PC-3 (cell line): ENCODE measurements at regions not wholly inside any gene's neighbourhood (a gene's known extent, or its start where the extent isn't known, plus 50 kb on each side); places are given as distances from the start of the nearest gene placed in this dataset.

ENCODE experiments used
- ATAC-seq: fragments of 200-7000 bp; cut with Tn5 transposase; 2 replicates; pipeline ENCODE4 v1.9.1; 2020; ENCODE audit warnings: mild to moderate bottlenecking, moderate library complexity
- BruUV-seq: library from RNA; stranded (reverse); fragments of 400-500 nt; replicated peaks from 2 replicates; lab custom pipeline; 2021; lab: Mats Ljungman, UMichigan
- CTCF ChIA-PET: fragments of 300-600 bp; sonication (Branson Sonifier 250); formaldehyde crosslinking; loops from one replicate; lab custom pipeline; 2022; ENCODE audit warnings: antibody characterized with exemption; lab: Charles Lee
- POLR2A ChIA-PET: fragments of 300-600 bp; sonication (Branson Sonifier 250); formaldehyde crosslinking; loops from one replicate; lab custom pipeline; 2022; ENCODE audit warnings: antibody characterized with exemption; ENCODE audit not compliant: unreplicated experiment; lab: Charles Lee
- DNase-seq: peaks from one replicate; pipeline ENCODE4 v3.0.0-alpha.2; 2015
- H2AFZ ChIP-seq: fragments of 300-600 bp; sonication (generic); 2 replicates; pipeline ENCODE4 v1.6.0; 2016; ENCODE audit warnings: antibody characterized with exemption, low read length
- H3F3A ChIP-seq: fragments of 300-600 bp; sonication (generic); one replicate; pipeline ENCODE4 v1.6.0; 2017; ENCODE audit warnings: antibody characterized with exemption, low read length, control low read depth, mild to moderate bottlenecking; ENCODE audit not compliant: unreplicated experiment
- H3K27ac ChIP-seq: fragments of 300-600 bp; sonication (generic); 2 replicates; pipeline ENCODE4 v1.5.1; 2016; ENCODE audit warnings: mild to moderate bottlenecking, low read length
- H3K27me3 ChIP-seq: fragments of 300-600 bp; sonication (generic); 2 replicates; pipeline ENCODE4 v1.6.1; 2016; ENCODE audit warnings: low read length, mixed read lengths
- H3K36me3 ChIP-seq: fragments of 300-600 bp; sonication (generic); 2 replicates; pipeline ENCODE4 v1.6.1; 2016; ENCODE audit warnings: low read depth, mixed run types, low read length, mixed read lengths
- H3K4me1 ChIP-seq: fragments of 300-600 bp; sonication (generic); 2 replicates; pipeline ENCODE4 v1.5.1; 2016; ENCODE audit warnings: low read length; ENCODE audit not compliant: insufficient read depth
- H3K4me2 ChIP-seq: fragments of 300-600 bp; sonication (generic); 2 replicates; pipeline ENCODE4 v1.6.0; 2016; ENCODE audit warnings: low read length
- H3K4me3 ChIP-seq: fragments of 300-600 bp; sonication (generic); 2 replicates; pipeline ENCODE4 v1.5.1; 2016; ENCODE audit warnings: mild to moderate bottlenecking, low read length, mixed read lengths
- H3K79me2 ChIP-seq: fragments of 300-600 bp; sonication (generic); 2 replicates; pipeline ENCODE4 v1.6.1; 2017; ENCODE audit warnings: low read length, mixed read lengths
- H3K9ac ChIP-seq: fragments of 300-600 bp; sonication (generic); 2 replicates; pipeline ENCODE4 v1.6.0; 2016; ENCODE audit warnings: mild to moderate bottlenecking, low read length
- H3K9me2 ChIP-seq: fragments of 300-600 bp; sonication (generic); replicated peaks from 2 replicates; pipeline ENCODE4 v1.6.1; 2016; ENCODE audit warnings: mixed run types, low read length, mixed read lengths
- H3K9me3 ChIP-seq: fragments of 300-600 bp; sonication (generic); 2 replicates; pipeline ENCODE4 v1.6.1; 2016; ENCODE audit warnings: low read length, mixed read lengths
- H4K20me1 ChIP-seq: fragments of 300-600 bp; sonication (generic); 2 replicates; pipeline ENCODE4 v1.6.1; 2016; ENCODE audit warnings: low read length, mixed read lengths
- CTCF ChIP-seq: fragments of 300-600 bp; sonication (generic); conservative IDR thresholded peaks from 2 replicates; pipeline ENCODE4 v1.5.1; 2017; ENCODE audit warnings: antibody characterized with exemption, low read depth, mild to moderate bottlenecking, low read length
- EZH2 ChIP-seq: fragments of 300-600 bp; sonication (generic); IDR thresholded peaks from one replicate; pipeline ENCODE4 v1.6.1; 2017; ENCODE audit warnings: antibody characterized with exemption, mild to moderate bottlenecking, low read length; ENCODE audit not compliant: unreplicated experiment
- EZH2phosphoT487 ChIP-seq: fragments of 300-600 bp; sonication (generic); IDR thresholded peaks from 2 replicates; pipeline ENCODE4 v1.6.1; 2018; ENCODE audit warnings: mild to moderate bottlenecking, antibody characterized with exemption, low read length, borderline replicate concordance
- intact Hi-C: fragments of 100-400 bp; cut with micrococcal nuclease; formaldehyde crosslinking; loops from 2 replicates; pipeline ENCODE4 v1.9.0; 2023

GRCh38 chr3:194844046-194844445 is 158.4 kb downstream of the FAM43A start:
- H3K9me2 ChIP-seq, result no peaks in the 10 kb centered on the region
- BruUV-seq, result no TSS peak
- ATAC-seq (no peak), DNase-seq (no peak)
- H3K4me3 ChIP-seq, result no peak overlapping the region
- no peak overlapping the region for H2AFZ ChIP-seq
- no peaks in the 10 kb centered on the region for H3K27me3 ChIP-seq
- no peaks in the 10 kb centered on the region for H3F3A ChIP-seq
- H3K4me1 ChIP-seq, result peaks cover 10% of the 10 kb centered on the region
- no peaks in the 10 kb centered on the region for H3K9me3 ChIP-seq
- ChIA-PET POLR2A (no interaction called here), CTCF (interaction anchor here (0.5 kb wide), 1 partner anchor 372 kb away, joined by 4 read pairs; no protein-coding TSS in a partner anchor)
- H3K27ac ChIP-seq, result no peak overlapping the region
- TF ChIP-seq EZH2 (no peak), EZH2phosphoT487 (no peak), CTCF (no peak)
- no peak overlapping the region for H3K4me2 ChIP-seq
- no peak overlapping the region for H3K9ac ChIP-seq
- H3K79me2 ChIP-seq, result no peaks in the 10 kb centered on the region
- intact Hi-C loops, result no loop called here
- H4K20me1 ChIP-seq, result no peaks in the 10 kb centered on the region
- no peaks in the 10 kb centered on the region for H3K36me3 ChIP-seq

- ChIA-PET POLR2A (no interaction called here), CTCF (no interaction called here)
- Histone ChIP-seq H2AFZ (no peak overlapping the region), H3K4me2 (no peak overlapping the region), H3F3A (no peaks in the 10 kb centered on the region), H3K9me3 (no peaks in the 10 kb centered on the region), H3K36me3 (no peaks in the 10 kb centered on the region), H3K9me2 (no peaks in the 10 kb centered on the region), H4K20me1 (no peaks in the 10 kb centered on the region), H3K9ac (no peak overlapping the region), H3K27ac (no peak overlapping the region), H3K4me1 (peaks cover 9% of the 10 kb centered on the region), H3K79me2 (no peaks in the 10 kb centered on the region), H3K27me3 (no peaks in the 10 kb centered on the region), H3K4me3 (no peak overlapping the region)
- TF ChIP-seq CTCF (no peak), EZH2 (no peak), EZH2phosphoT487 (no peak)
- DNase-seq, result no peak
- no peak for ATAC-seq
- intact Hi-C loops, result no loop called here
- BruUV-seq, result no TSS peak
Observed at GRCh38 chr3:194849166-194849875, 163.6 kb downstream of the FAM43A start.

GRCh38 chr3:194851254-194851653 is 165.6 kb downstream of the FAM43A start:
- no peak for DNase-seq
- BruUV-seq, result no TSS peak

More at GRCh38 chr3:194851254-194851653, 165.6 kb downstream of the FAM43A start:
- peaks cover 9% of the 10 kb centered on the region for H3K4me1 ChIP-seq
- H3K79me2 ChIP-seq, result no peaks in the 10 kb centered on the region
- no peak overlapping the region for H2AFZ ChIP-seq
- ChIA-PET POLR2A (no interaction called here), CTCF (no interaction called here)
- H3K36me3 ChIP-seq, result no peaks in the 10 kb centered on the region
- H3F3A ChIP-seq, result no peaks in the 10 kb centered on the region
- H3K27ac ChIP-seq, result no peak overlapping the region
- H3K27me3 ChIP-seq, result no peaks in the 10 kb centered on the region
- no peaks in the 10 kb centered on the region for H3K9me3 ChIP-seq
- no peak for TF ChIP-seq EZH2
- TF ChIP-seq CTCF, result no peak
- TF ChIP-seq EZH2phosphoT487, result no peak
- no peaks in the 10 kb centered on the region for H3K9me2 ChIP-seq
- no peak overlapping the region for H3K4me3 ChIP-seq
- ATAC-seq, result no peak
- intact Hi-C loops, result no loop called here
- no peaks in the 10 kb centered on the region for H4K20me1 ChIP-seq
- H3K9ac ChIP-seq, result no peak overlapping the region
- no peak overlapping the region for H3K4me2 ChIP-seq
